Ovary (tissue), 7 donors: ENCODE measurements at regions not wholly inside any gene's neighbourhood (a gene's known extent, or its start where the extent isn't known, plus 50 kb on each side); places are given as distances from the start of the nearest gene placed in this dataset.

Experiments used
- DNase-seq, 5 donors: peaks; one replicate each; pipeline ENCODE4 v3.0.0-alpha.2; 2019 to 2020
- H3K27ac ChIP-seq, 2 donors: fragments of 200-600 bp; one replicate each; pipeline versions ENCODE4 v1.5.1 to v1.8.0; 2019 to 2022
- H3K27me3 ChIP-seq: fragments of 200-600 bp; one replicate; pipeline ENCODE4 v1.8.0; 2022
- H3K36me3 ChIP-seq: fragments of 200-600 bp; sonication (generic); one replicate; pipeline ENCODE4 v1.5.1; 2019
- H3K4me1 ChIP-seq: one replicate; pipeline ENCODE4 v1.8.1; 2013; ENCODE audit warnings: mild to moderate bottlenecking, moderate library complexity; ENCODE audit not compliant: insufficient read depth
- H3K4me3 ChIP-seq: fragments of 200-600 bp; sonication (generic); one replicate; pipeline ENCODE4 v1.5.1; 2017
- H3K9me3 ChIP-seq, 2 donors: fragments of 200-600 bp in 1 of 2; sonication (generic) in 1 of 2; one replicate each; pipeline versions ENCODE4 v1.5.1 to v1.8.1; 2013 to 2019; ENCODE audit warnings: mild to moderate bottlenecking in 1 of 2, moderate library complexity in 1 of 2
- CTCF ChIP-seq, 3 donors: fragments of 450-650 bp in 2 of 3; fragments of 200-600 bp in 1 of 3; IDR thresholded peaks; one replicate each; pipeline versions ENCODE4 v1.5.1 to v1.8.0; 2016 to 2022; ENCODE audit warnings: antibody characterized with exemption in 3 of 3, mild to moderate bottlenecking in 1 of 3
- EP300 ChIP-seq: sonication (generic); formaldehyde crosslinking; IDR thresholded peaks from one replicate; pipeline ENCODE4 v1.6.1; 2017; ENCODE audit warnings: antibody characterized with exemption
- POLR2A ChIP-seq: fragments of 450-650 bp; IDR thresholded peaks from one replicate; pipeline ENCODE4 v1.6.1; 2017; ENCODE audit warnings: antibody characterized with exemption, mild to moderate bottlenecking, moderate library complexity
- WGBS, 3 donors: extraction: QIAGEN DNeasy Blood & Tissue Kit in 1 of 3; methylation state at CpG; one replicate each; pipeline versions ENCODE4 v1.1.5 to v1.1.7; 2013 to 2017; 5-methylcytosine and 5-hydroxymethylcytosine counted together
- intact Hi-C, 4 donors: fragments of 100-400 bp; cut with DNase I; formaldehyde crosslinking; loops; one replicate each; pipeline versions ENCODE4 v1.11.0 to v1.15.1; 2022 to 2023
- donor health status: DM: no; HTN: no; CAD: no; lungs with moderate emphysema.
- donor health status: DM: no; HTN: no; CAD: no.
- donor health status: Bipolar disorder and iron deficiency.
- donor health status: DM: no; HTN: no; CAD: no.
- donor health status: DM: yes; HTN: yes; CAD: no.

GRCh38 chr7:53604201-53604600 lies 568.8 kb downstream of the POM121L12 start:
- H3K4me3 ChIP-seq, result no peak overlapping the region
- H3K36me3 ChIP-seq, result no peaks in the 10 kb centered on the region
- peaks cover 2% of the 10 kb centered on the region for H3K4me1 ChIP-seq
- TF ChIP-seq EP300, result no peak
- TF ChIP-seq POLR2A, result no peak
- no peak for TF ChIP-seq CTCF (IDR thresholded peaks at IDR 0.05)
- 22 to 46% (median 31%) methylated on average over 6 of the region's 6 CpGs for WGBS, 3 donors
- no peaks in the 10 kb centered on the region for H3K27me3 ChIP-seq
- no peak overlapping the region for H3K27ac ChIP-seq
- no peaks in the 10 kb centered on the region for H3K9me3 ChIP-seq
- no peak for DNase-seq
- intact Hi-C loops, result no loop called here

GRCh38 chr7:53607961-53608360 lies 572.5 kb downstream of the POM121L12 start:
- intact Hi-C loops, result no loop called here
- 63 to 68% (median 66%) methylated on average over 1 of the region's 1 CpG for WGBS, 3 donors

GRCh38 chr7:53609185-53609584 lies 573.8 kb downstream of the POM121L12 start:
- intact Hi-C loops, result no loop called here
- Histone ChIP-seq H3K27me3 (no peaks in the 10 kb centered on the region), H3K4me3 (no peak overlapping the region), H3K9me3 (no peaks in the 10 kb centered on the region), H3K4me1 (no peaks in the 10 kb centered on the region), H3K27ac (no peak overlapping the region), H3K36me3 (no peaks in the 10 kb centered on the region)
- WGBS, 3 donors, result 90 to 95% (median 92%) methylated on average over 1 of the region's 1 CpG
- TF ChIP-seq EP300 (no peak), POLR2A (no peak), CTCF (IDR thresholded peaks at IDR 0.05) (no peak)
- no peak for DNase-seq

More at GRCh38 chr7:53607961-53608360, 572.5 kb downstream of the POM121L12 start:
- no peaks in the 10 kb centered on the region for H3K27me3 ChIP-seq
- no peak overlapping the region for H3K4me3 ChIP-seq
- no peak for DNase-seq
- TF ChIP-seq POLR2A (no peak), CTCF (IDR thresholded peaks at IDR 0.05) (no peak), EP300 (no peak)
- peaks cover 2% of the 10 kb centered on the region for H3K4me1 ChIP-seq
- no peak overlapping the region for H3K27ac ChIP-seq
- no peaks in the 10 kb centered on the region for H3K36me3 ChIP-seq
- no peaks in the 10 kb centered on the region for H3K9me3 ChIP-seq

GRCh38 chr7:53611043-53611442 lies 575.6 kb downstream of the POM121L12 start:
- no peak for DNase-seq
- WGBS, 3 donors, result 3 to 38% (median 36%) methylated on average over 3 of the region's 3 CpGs
- no peaks in the 10 kb centered on the region for H3K27me3 ChIP-seq
- H3K4me3 ChIP-seq, result no peak overlapping the region
- no peaks in the 10 kb centered on the region for H3K36me3 ChIP-seq
- no peak overlapping the region for H3K27ac ChIP-seq
- H3K9me3 ChIP-seq, result no peaks in the 10 kb centered on the region
- intact Hi-C loops, result no loop called here
- no peaks in the 10 kb centered on the region for H3K4me1 ChIP-seq
- no peak for TF ChIP-seq POLR2A
- TF ChIP-seq CTCF (IDR thresholded peaks at IDR 0.05), result no peak
- no peak for TF ChIP-seq EP300

GRCh38 chr7:53624356-53624755 lies 588.9 kb downstream of the POM121L12 start:
- H3K27me3 ChIP-seq, result no peaks in the 10 kb centered on the region
- TF ChIP-seq EP300 (no peak), CTCF (IDR thresholded peaks at IDR 0.05) (no peak), POLR2A (no peak)
- H3K4me1 ChIP-seq, result no peaks in the 10 kb centered on the region
- no peak overlapping the region for H3K4me3 ChIP-seq
- H3K36me3 ChIP-seq, result no peaks in the 10 kb centered on the region
- intact Hi-C loops, result no loop called here
- 87 to 89% (median 89%) methylated on average over 4 of the region's 4 CpGs for WGBS, 3 donors
- no peak for DNase-seq
- no peak overlapping the region for H3K27ac ChIP-seq
- H3K9me3 ChIP-seq, result no peaks in the 10 kb centered on the region
